Adrenal gland (tissue), 9 donors: ENCODE measurements at regions not wholly inside any gene's neighbourhood (a gene's known extent, or its start where the extent isn't known, plus 50 kb on each side); places are given as distances from the start of the nearest gene placed in this dataset.

Experiments
- DNase-seq, 7 donors: peaks; one replicate each; pipeline ENCODE4 v3.0.0-alpha.2; 2019 to 2020
- H3K27ac ChIP-seq, 5 donors: fragments of 200-600 bp; sonication (generic) in 4 of 5; 1 replicate in 3 of 5; 2 replicates in 2 of 5; pipeline versions ENCODE4 v1.5.1 to v1.8.0; 2016 to 2020; ENCODE audit warnings: mild to moderate bottlenecking in 1 of 5
- H3K27me3 ChIP-seq: fragments of 200-600 bp; 2 replicates; pipeline ENCODE4 v1.8.0; 2021
- H3K36me3 ChIP-seq, 2 donors: fragments of 200-600 bp; replicated peaks in 1 of 2; 1 replicate in 1 of 2; 2 replicates in 1 of 2; pipeline versions ENCODE4 v1.5.1 to v1.8.0; 2018 to 2022
- H3K4me1 ChIP-seq, 2 donors: fragments of 200-600 bp; replicated peaks in 1 of 2; 1 replicate in 1 of 2; 2 replicates in 1 of 2; pipeline versions ENCODE4 v1.5.1 to v1.8.0; 2018 to 2021
- H3K4me3 ChIP-seq, 4 donors: fragments of 200-600 bp; sonication (generic) in 3 of 4; one replicate each; pipeline ENCODE4 v1.5.1; 2016 to 2018
- H3K9me3 ChIP-seq, 3 donors: fragments of 200-600 bp; sonication (generic) in 1 of 3; replicated peaks in 1 of 3; 1 replicate in 2 of 3; 2 replicates in 1 of 3; pipeline versions ENCODE4 v1.5.1 to v1.8.0; 2016 to 2021
- POLR2A ChIP-seq, 2 donors: fragments of 450-650 bp; IDR thresholded peaks; one replicate each; pipeline ENCODE4 v1.6.1; 2017; ENCODE audit warnings: antibody characterized with exemption in 2 of 2, mild to moderate bottlenecking in 2 of 2, moderate library complexity in 1 of 2
- WGBS, 4 donors: extraction: QIAGEN DNeasy Blood & Tissue Kit in 2 of 4; methylation state at CpG; one replicate each; pipeline versions ENCODE4 v1.1.5 to v1.1.7; 2013 to 2017; 5-methylcytosine and 5-hydroxymethylcytosine counted together
- intact Hi-C, 2 donors: fragments of 100-400 bp; cut with DNase I; formaldehyde crosslinking; loops; one replicate each; pipeline versions ENCODE4 v1.14.1 to v1.15.0; 2022 to 2023
- TF ChIP-seq, protein P1 (sequence below), 6 experiments: fragments of 450-650 bp in 4 of 6; fragments of 200-600 bp in 2 of 6; sonication (generic) in 1 of 6; IDR thresholded peaks; 1 replicate in 5 of 6; 2 replicates in 1 of 6; pipeline versions ENCODE4 v1.5.1 to v1.8.0; 2016 to 2021; ENCODE audit warnings: antibody characterized with exemption in 6 of 6, mild to moderate bottlenecking in 2 of 6, moderate library complexity in 1 of 6
- donor health status: healthy with polysubstance abuse.
- donor health status: Bipolar disorder and iron deficiency.
- donor health status: DM: yes; HTN: yes; CAD: no.
- donor health status: DM: no; HTN: no; CAD: no.
- donor health status: DM: no; HTN: no; CAD: no.

DNA sequence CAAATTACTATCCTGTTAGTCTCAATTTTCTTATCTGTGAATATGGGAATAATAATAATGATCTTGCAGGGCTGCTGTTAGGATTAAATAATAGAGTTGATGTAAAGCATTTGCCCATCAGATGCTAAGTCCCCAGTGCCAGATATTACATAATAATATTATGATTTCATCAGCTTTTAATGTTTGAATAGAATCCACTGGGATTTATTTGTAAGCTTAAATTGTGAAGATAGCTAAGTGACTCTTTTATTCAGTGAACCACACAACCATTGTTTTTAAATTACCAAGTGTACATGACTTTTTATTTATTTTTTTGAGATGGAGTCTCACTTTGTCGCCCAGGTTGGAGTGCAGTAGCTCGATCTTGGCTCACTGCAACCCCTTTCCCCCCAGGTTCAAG lies 510.3 kb upstream of the DPP6 start:
- Histone ChIP-seq H3K36me3 (no peaks in the 10 kb centered on the region), H3K4me3 (no peak overlapping the region), H3K27ac (no peak overlapping the region), H3K9me3 (peaks cover 0 to 2% (median 0%) of the 10 kb centered on the region in 3 donors), H3K4me1 (no peaks in the 10 kb centered on the region), H3K27me3 (no peaks in the 10 kb centered on the region)
- 76 to 87% (median 81%) methylated on average over 2 of the region's 2 CpGs for WGBS, 4 donors
- no peak for DNase-seq
- intact Hi-C loops: no loop called here
- TF ChIP-seq POLR2A (IDR thresholded peaks at IDR 0.05): no peak
- TF ChIP-seq, protein P1, sequence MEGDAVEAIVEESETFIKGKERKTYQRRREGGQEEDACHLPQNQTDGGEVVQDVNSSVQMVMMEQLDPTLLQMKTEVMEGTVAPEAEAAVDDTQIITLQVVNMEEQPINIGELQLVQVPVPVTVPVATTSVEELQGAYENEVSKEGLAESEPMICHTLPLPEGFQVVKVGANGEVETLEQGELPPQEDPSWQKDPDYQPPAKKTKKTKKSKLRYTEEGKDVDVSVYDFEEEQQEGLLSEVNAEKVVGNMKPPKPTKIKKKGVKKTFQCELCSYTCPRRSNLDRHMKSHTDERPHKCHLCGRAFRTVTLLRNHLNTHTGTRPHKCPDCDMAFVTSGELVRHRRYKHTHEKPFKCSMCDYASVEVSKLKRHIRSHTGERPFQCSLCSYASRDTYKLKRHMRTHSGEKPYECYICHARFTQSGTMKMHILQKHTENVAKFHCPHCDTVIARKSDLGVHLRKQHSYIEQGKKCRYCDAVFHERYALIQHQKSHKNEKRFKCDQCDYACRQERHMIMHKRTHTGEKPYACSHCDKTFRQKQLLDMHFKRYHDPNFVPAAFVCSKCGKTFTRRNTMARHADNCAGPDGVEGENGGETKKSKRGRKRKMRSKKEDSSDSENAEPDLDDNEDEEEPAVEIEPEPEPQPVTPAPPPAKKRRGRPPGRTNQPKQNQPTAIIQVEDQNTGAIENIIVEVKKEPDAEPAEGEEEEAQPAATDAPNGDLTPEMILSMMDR (IDR thresholded peaks at IDR 0.05): no peak

DNA sequence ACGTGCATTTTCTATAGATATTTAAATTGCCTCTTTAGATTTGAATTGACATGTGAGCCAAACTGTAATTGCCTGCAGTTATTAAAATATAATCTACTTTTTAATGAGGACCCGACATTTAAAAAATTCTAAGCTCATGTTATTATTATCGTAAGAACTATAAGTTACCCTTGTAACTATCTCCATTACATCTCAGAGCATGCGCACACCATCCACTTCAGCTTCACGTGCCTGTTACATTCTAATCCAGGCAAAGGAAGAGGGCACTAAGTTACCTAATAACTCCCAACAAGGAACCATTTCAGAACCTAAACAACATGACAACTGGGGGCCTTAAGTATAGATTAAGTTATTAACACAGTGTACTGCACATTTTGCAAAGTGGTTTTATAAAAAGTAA lies 509.0 kb upstream of the DPP6 start:
- DNase-seq: no peak
- peaks cover 0 to 4% (median 0%) of the 10 kb centered on the region in 3 donors for H3K9me3 ChIP-seq
- no peak for TF ChIP-seq POLR2A (IDR thresholded peaks at IDR 0.05)
- TF ChIP-seq, protein P1 (IDR thresholded peaks at IDR 0.05): no peak
- H3K27ac ChIP-seq: no peak overlapping the region
- 73 to 83% (median 78%) methylated on average over 5 of the region's 5 CpGs for WGBS, 4 donors
- no peaks in the 10 kb centered on the region for H3K4me1 ChIP-seq
- no peaks in the 10 kb centered on the region for H3K36me3 ChIP-seq
- H3K4me3 ChIP-seq: no peak overlapping the region
- H3K27me3 ChIP-seq: no peaks in the 10 kb centered on the region
- intact Hi-C loops: no loop called here

DNA sequence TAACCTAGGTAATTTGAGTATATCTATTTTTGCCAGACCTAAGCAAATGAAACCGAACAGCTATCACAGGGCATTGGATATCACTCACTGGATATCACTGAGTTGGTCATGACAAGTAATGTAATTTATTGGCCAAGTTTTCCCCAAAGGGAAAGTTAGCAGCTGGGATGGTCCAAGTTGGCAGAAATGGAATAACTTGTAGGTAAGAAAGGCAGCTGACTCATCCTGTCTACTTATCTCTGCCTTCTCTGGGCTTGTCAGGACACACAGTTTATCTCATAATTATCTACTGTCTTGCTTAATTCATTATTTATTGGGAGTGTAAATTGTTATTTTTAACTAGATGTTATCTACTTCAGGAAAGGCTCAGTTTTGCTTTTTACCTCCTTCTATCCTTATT lies 502.0 kb upstream of the DPP6 start:
- intact Hi-C loops: no loop called here
- H3K27me3 ChIP-seq: no peaks in the 10 kb centered on the region
- no peaks in the 10 kb centered on the region for H3K36me3 ChIP-seq
- 28 to 57% (median 34%) methylated on average over 1 of the region's 1 CpG for WGBS, 4 donors
- no peak overlapping the region for H3K4me3 ChIP-seq
- DNase-seq: no peak
- H3K27ac ChIP-seq: no peak overlapping the region
- TF ChIP-seq POLR2A (IDR thresholded peaks at IDR 0.05): no peak
- TF ChIP-seq, protein P1 (IDR thresholded peaks at IDR 0.05): no peak
- H3K9me3 ChIP-seq: peaks cover 0 to 4% (median 0%) of the 10 kb centered on the region in 3 donors
- H3K4me1 ChIP-seq: no peaks in the 10 kb centered on the region

DNA sequence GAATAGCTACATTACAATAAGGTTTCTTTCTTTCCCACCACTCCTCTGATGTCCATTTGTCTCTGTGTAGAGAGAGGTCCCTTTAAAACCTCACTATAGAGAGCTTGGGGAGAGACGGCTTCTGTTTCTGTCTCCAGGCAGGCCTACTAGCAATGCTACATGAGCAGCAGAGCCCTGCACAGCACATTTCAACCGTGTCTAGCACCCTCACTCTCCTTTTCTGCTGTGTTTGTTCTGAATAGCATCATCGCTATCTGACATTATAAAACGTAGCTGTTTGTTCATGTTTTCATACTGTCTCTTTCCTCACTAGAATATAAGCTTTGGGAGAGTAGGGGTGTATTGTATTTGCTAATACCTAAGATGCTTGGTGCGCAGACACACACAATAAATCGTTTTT lies 487.8 kb upstream of the DPP6 start:
- Histone ChIP-seq H3K27ac (no peak overlapping the region), H3K4me1 (no peaks in the 10 kb centered on the region), H3K9me3 (no peaks in the 10 kb centered on the region), H3K36me3 (no peaks in the 10 kb centered on the region), H3K4me3 (no peak overlapping the region), H3K27me3 (no peaks in the 10 kb centered on the region)
- no peak for TF ChIP-seq POLR2A (IDR thresholded peaks at IDR 0.05)
- TF ChIP-seq, protein P1 (IDR thresholded peaks at IDR 0.05): no peak
- intact Hi-C loops: no loop called here
- DNase-seq: no peak
- WGBS, 4 donors: 58 to 69% (median 64%) methylated on average over 6 of the region's 6 CpGs
